ENCODE measurements at regions not wholly inside any gene's neighbourhood (a gene's known extent, or its start where the extent isn't known, plus 50 kb on each side); places are given as distances from the start of the nearest gene placed in this dataset.

DNA sequence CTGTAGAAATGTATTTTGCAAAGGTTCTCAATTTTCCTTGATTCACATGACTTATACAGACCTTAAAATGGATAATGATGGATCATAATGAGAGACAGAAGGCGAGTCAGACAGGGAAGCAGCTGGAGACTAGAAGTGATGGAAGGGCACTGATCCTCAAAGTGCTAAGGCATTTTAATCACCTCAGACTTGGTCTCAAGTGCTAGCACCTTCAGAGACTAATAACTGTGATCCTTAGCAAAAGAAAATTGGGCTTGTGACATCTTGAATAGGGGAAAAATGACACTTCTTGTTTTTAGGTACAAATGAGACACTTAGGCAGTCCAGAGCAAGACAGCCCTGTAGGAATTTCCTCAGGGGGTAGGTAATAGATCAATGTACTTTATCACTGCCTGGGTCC, 1011.7 kb downstream of the SQOR start:
- H3K27me3 Mint-ChIP-seq (ENCODE audit: low read depth) = no peaks in the 10 kb centered on the region
- no peak for TF ChIP-seq OVOL2 (CRISPR knock-in tag; IDR thresholded peaks at IDR 0.05; ENCODE audit: borderline replicate concordance)
- no peak for TF ChIP-seq JUN (CRISPR knock-in tag; IDR thresholded peaks at IDR 0.05)
- no peak for TF ChIP-seq FOXP1 (CRISPR knock-in tag; IDR thresholded peaks at IDR 0.05; ENCODE audit: borderline replicate concordance)
- TF ChIP-seq SP1 (CRISPR knock-in tag; conservative IDR thresholded peaks at IDR 0.05) = no peak
- TF ChIP-seq, protein P1, sequence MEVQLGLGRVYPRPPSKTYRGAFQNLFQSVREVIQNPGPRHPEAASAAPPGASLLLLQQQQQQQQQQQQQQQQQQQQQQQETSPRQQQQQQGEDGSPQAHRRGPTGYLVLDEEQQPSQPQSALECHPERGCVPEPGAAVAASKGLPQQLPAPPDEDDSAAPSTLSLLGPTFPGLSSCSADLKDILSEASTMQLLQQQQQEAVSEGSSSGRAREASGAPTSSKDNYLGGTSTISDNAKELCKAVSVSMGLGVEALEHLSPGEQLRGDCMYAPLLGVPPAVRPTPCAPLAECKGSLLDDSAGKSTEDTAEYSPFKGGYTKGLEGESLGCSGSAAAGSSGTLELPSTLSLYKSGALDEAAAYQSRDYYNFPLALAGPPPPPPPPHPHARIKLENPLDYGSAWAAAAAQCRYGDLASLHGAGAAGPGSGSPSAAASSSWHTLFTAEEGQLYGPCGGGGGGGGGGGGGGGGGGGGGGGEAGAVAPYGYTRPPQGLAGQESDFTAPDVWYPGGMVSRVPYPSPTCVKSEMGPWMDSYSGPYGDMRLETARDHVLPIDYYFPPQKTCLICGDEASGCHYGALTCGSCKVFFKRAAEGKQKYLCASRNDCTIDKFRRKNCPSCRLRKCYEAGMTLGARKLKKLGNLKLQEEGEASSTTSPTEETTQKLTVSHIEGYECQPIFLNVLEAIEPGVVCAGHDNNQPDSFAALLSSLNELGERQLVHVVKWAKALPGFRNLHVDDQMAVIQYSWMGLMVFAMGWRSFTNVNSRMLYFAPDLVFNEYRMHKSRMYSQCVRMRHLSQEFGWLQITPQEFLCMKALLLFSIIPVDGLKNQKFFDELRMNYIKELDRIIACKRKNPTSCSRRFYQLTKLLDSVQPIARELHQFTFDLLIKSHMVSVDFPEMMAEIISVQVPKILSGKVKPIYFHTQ (CRISPR knock-in tag; IDR thresholded peaks at IDR 0.05) = no peak
- TF ChIP-seq ZNF416 (CRISPR knock-in tag; IDR thresholded peaks at IDR 0.05) = no peak
- TF ChIP-seq HMGA2 (CRISPR knock-in tag; IDR thresholded peaks at IDR 0.05) = no peak
- no peak for TF ChIP-seq NR1H2 (CRISPR knock-in tag; IDR thresholded peaks at IDR 0.05)
- no peak for TF ChIP-seq NFATC4 (CRISPR knock-in tag; IDR thresholded peaks at IDR 0.05)
- TF ChIP-seq SMAD4 (CRISPR knock-in tag; IDR thresholded peaks at IDR 0.05) = no peak
- TF ChIP-seq RELA (CRISPR knock-in tag; IDR thresholded peaks at IDR 0.05; ENCODE audit: borderline replicate concordance) = no peak
- no peak for TF ChIP-seq MYBL2 (CRISPR knock-in tag; IDR thresholded peaks at IDR 0.05)
- TF ChIP-seq, protein P2, sequence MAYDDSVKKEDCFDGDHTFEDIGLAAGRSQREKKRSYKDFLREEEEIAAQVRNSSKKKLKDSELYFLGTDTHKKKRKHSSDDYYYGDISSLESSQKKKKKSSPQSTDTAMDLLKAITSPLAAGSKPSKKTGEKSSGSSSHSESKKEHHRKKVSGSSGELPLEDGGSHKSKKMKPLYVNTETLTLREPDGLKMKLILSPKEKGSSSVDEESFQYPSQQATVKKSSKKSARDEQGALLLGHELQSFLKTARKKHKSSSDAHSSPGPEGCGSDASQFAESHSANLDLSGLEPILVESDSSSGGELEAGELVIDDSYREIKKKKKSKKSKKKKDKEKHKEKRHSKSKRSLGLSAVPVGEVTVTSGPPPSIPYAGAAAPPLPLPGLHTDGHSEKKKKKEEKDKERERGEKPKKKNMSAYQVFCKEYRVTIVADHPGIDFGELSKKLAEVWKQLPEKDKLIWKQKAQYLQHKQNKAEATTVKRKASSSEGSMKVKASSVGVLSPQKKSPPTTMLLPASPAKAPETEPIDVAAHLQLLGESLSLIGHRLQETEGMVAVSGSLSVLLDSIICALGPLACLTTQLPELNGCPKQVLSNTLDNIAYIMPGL (CRISPR knock-in tag; IDR thresholded peaks at IDR 0.05) = no peak
- no peak for TF ChIP-seq ESRRA (CRISPR knock-in tag; IDR thresholded peaks at IDR 0.05; ENCODE audit: borderline replicate concordance)
- no peaks in the 10 kb centered on the region for H3K36me3 Mint-ChIP-seq
- CTCF ChIA-PET = no interaction called here
- no peak overlapping the region for H3K4me3 Mint-ChIP-seq
- peaks cover 16% of the 10 kb centered on the region for H3K4me1 Mint-ChIP-seq
- H3K9me3 Mint-ChIP-seq = no peaks in the 10 kb centered on the region
- POLR2A ChIA-PET = no interaction called here
- H3K27ac Mint-ChIP-seq = no peak overlapping the region
- no peak for ATAC-seq
- DNase-seq (ENCODE audit: low spot score) = no peak

DNA sequence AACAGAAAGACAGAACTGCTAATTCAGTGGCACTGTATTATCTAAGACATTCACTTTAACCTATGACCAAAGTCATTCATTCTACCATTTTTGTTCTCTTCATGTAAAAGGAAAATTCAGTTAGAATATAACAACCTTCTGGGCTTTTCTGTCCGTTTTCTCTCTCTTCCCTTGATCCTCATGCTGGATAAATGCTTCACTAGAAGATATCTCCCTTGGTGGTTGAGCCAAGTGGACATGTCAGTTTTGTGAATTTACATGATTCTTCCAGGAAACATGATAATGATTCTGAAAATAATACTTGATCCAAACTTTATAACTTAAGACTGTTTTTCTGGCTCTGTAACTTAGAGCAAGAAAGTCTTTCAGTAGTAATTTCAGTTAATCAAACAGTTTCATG, 1012.2 kb downstream of the SQOR start:
- Mint-ChIP-seq H3K4me3 (no peak overlapping the region), H3K36me3 (no peaks in the 10 kb centered on the region), H3K27me3 (ENCODE audit: low read depth) (no peaks in the 10 kb centered on the region), H3K4me1 (peaks cover 16% of the 10 kb centered on the region), H3K27ac (no peak overlapping the region), H3K9me3 (no peaks in the 10 kb centered on the region)
- no peak for TF ChIP-seq MYBL2 (CRISPR knock-in tag; IDR thresholded peaks at IDR 0.05)
- no peak for TF ChIP-seq ZNF396 (CRISPR knock-in tag; IDR thresholded peaks at IDR 0.05; ENCODE audit: borderline replicate concordance)
- no peak for TF ChIP-seq CREM (CRISPR knock-in tag; IDR thresholded peaks at IDR 0.05)
- no peak for TF ChIP-seq TEAD1 (CRISPR knock-in tag; IDR thresholded peaks at IDR 0.05)
- TF ChIP-seq RELA (CRISPR knock-in tag; IDR thresholded peaks at IDR 0.05; ENCODE audit: borderline replicate concordance) = no peak
- ATAC-seq (no peak), DNase-seq (ENCODE audit: low spot score) (no peak)
- ChIA-PET POLR2A (no interaction called here), CTCF (no interaction called here)

DNA sequence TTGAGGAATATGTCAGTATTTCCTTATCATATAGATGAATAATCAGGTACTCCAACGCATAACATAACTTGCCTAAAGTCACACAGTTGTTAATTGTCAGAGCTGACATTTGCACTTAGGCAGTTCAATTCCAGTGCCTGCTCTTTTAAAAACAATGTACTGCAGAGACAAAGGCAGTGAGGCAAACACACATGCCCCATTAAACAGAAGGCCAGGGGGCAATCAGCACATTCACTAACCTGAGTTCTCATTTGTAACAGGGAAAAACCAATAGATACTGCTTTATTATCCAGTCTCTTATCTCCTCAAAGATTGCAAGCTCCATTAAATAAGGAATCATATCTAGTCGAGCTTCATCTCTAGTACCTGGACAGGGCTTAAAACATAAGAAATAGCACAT, 1017.4 kb downstream of the SQOR start:
- H3K4me1 Mint-ChIP-seq = peaks cover 16% of the 10 kb centered on the region
- no peak for ATAC-seq
- H3K27ac Mint-ChIP-seq = no peak overlapping the region
- ChIA-PET POLR2A (no interaction called here), CTCF (no interaction called here)
- no peak overlapping the region for H3K4me3 Mint-ChIP-seq
- no peaks in the 10 kb centered on the region for H3K36me3 Mint-ChIP-seq
- no peaks in the 10 kb centered on the region for H3K27me3 Mint-ChIP-seq (ENCODE audit: low read depth)
- no peaks in the 10 kb centered on the region for H3K9me3 Mint-ChIP-seq
- DNase-seq (ENCODE audit: low spot score) = no peak
- TF ChIP-seq GABPB1 (CRISPR knock-in tag; IDR thresholded peaks at IDR 0.05) (no peak), FOXP1 (CRISPR knock-in tag; IDR thresholded peaks at IDR 0.05; ENCODE audit: borderline replicate concordance) (no peak), ATF1 (CRISPR knock-in tag; IDR thresholded peaks at IDR 0.05) (no peak), FOXJ3 (CRISPR knock-in tag; IDR thresholded peaks at IDR 0.05; ENCODE audit: borderline replicate concordance) (no peak), CREB1 (CRISPR knock-in tag; IDR thresholded peaks at IDR 0.05) (no peak), RELA (CRISPR knock-in tag; IDR thresholded peaks at IDR 0.05; ENCODE audit: borderline replicate concordance) (no peak)
- TF ChIP-seq, protein P3, sequence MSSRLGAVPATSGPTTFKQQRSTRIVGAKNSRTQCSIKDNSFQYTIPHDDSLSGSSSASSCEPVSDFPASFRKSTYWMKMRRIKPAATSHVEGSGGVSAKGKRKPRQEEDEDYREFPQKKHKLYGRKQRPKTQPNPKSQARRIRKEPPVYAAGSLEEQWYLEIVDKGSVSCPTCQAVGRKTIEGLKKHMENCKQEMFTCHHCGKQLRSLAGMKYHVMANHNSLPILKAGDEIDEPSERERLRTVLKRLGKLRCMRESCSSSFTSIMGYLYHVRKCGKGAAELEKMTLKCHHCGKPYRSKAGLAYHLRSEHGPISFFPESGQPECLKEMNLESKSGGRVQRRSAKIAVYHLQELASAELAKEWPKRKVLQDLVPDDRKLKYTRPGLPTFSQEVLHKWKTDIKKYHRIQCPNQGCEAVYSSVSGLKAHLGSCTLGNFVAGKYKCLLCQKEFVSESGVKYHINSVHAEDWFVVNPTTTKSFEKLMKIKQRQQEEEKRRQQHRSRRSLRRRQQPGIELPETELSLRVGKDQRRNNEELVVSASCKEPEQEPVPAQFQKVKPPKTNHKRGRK (CRISPR knock-in tag; IDR thresholded peaks at IDR 0.05; ENCODE audit: borderline replicate concordance) = no peak
- TF ChIP-seq, protein P4, sequence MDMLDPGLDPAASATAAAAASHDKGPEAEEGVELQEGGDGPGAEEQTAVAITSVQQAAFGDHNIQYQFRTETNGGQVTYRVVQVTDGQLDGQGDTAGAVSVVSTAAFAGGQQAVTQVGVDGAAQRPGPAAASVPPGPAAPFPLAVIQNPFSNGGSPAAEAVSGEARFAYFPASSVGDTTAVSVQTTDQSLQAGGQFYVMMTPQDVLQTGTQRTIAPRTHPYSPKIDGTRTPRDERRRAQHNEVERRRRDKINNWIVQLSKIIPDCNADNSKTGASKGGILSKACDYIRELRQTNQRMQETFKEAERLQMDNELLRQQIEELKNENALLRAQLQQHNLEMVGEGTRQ (CRISPR knock-in tag; IDR thresholded peaks at IDR 0.05) = no peak
- TF ChIP-seq, protein P5, sequence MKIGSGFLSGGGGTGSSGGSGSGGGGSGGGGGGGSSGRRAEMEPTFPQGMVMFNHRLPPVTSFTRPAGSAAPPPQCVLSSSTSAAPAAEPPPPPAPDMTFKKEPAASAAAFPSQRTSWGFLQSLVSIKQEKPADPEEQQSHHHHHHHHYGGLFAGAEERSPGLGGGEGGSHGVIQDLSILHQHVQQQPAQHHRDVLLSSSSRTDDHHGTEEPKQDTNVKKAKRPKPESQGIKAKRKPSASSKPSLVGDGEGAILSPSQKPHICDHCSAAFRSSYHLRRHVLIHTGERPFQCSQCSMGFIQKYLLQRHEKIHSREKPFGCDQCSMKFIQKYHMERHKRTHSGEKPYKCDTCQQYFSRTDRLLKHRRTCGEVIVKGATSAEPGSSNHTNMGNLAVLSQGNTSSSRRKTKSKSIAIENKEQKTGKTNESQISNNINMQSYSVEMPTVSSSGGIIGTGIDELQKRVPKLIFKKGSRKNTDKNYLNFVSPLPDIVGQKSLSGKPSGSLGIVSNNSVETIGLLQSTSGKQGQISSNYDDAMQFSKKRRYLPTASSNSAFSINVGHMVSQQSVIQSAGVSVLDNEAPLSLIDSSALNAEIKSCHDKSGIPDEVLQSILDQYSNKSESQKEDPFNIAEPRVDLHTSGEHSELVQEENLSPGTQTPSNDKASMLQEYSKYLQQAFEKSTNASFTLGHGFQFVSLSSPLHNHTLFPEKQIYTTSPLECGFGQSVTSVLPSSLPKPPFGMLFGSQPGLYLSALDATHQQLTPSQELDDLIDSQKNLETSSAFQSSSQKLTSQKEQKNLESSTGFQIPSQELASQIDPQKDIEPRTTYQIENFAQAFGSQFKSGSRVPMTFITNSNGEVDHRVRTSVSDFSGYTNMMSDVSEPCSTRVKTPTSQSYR (CRISPR knock-in tag; IDR thresholded peaks at IDR 0.05) = no peak

All from WTC11 (cell line).